GM12878 (cell line): ENCODE measurements at regions not wholly inside any gene's neighbourhood (a gene's known extent, or its start where the extent isn't known, plus 50 kb on each side); places are given as distances from the start of the nearest gene placed in this dataset.

Source experiments
- ATF2 ChIP-seq: IDR thresholded peaks from 2 replicates; pipeline ENCODE4 v1.6.1; 2012; ENCODE audit warnings: low read length, inconsistent platforms
- BCL11A ChIP-seq: IDR thresholded peaks from 2 replicates; pipeline ENCODE4 v1.6.1; 2011; ENCODE audit warnings: low read depth, low read length
- CBX3 ChIP-seq: fragments of 200-600 bp; sonication (generic); IDR thresholded peaks from 2 replicates; pipeline ENCODE4 v1.6.1; 2016; ENCODE audit warnings: low read depth, borderline replicate concordance
- CREM ChIP-seq: IDR thresholded peaks from 2 replicates; pipeline ENCODE4 v1.6.1; 2014; ENCODE audit warnings: antibody characterized with exemption, low read depth
- CUX1 ChIP-seq: IDR thresholded peaks from 2 replicates; pipeline ENCODE4 v1.6.1; 2012; ENCODE audit warnings: improper control_type of control experiment, low read depth, low read length; ENCODE audit not compliant: insufficient replicate concordance
- EED ChIP-seq: sonication (generic); IDR thresholded peaks from 2 replicates; pipeline ENCODE4 v1.6.1; 2016; ENCODE audit warnings: antibody characterized with exemption, low read depth
- HDAC6 ChIP-seq: fragments of 200-600 bp; sonication (generic); IDR thresholded peaks from one replicate; pipeline ENCODE4 v1.8.0; 2017; ENCODE audit warnings: antibody characterized with exemption; ENCODE audit not compliant: unreplicated experiment
- IKZF2 ChIP-seq, 2 experiments: fragments of 450-650 bp; IDR thresholded peaks; 2 replicates each; pipeline ENCODE4 v1.6.1; 2017; ENCODE audit warnings: mild to moderate bottlenecking in 2 of 2, moderate library complexity in 2 of 2
- MEF2A ChIP-seq: IDR thresholded peaks from 2 replicates; pipeline ENCODE4 v1.6.1; 2011; ENCODE audit warnings: low read depth, mild to moderate bottlenecking, low read length, moderate library complexity; ENCODE audit not compliant: insufficient read depth
- RELA ChIP-seq: fragments of 450-650 bp; IDR thresholded peaks from 2 replicates; pipeline ENCODE4 v1.8.0; 2014; ENCODE audit warnings: borderline replicate concordance; ENCODE audit not compliant: partially characterized antibody
- REST ChIP-seq: IDR thresholded peaks from 2 replicates; pipeline ENCODE4 v1.6.1; 2012; ENCODE audit warnings: mild to moderate bottlenecking, low read depth, low read length
- RUNX3 ChIP-seq: IDR thresholded peaks from 2 replicates; pipeline ENCODE4 v1.6.1; 2012; ENCODE audit warnings: low read length, inconsistent platforms
- SMAD5 ChIP-seq: IDR thresholded peaks from 2 replicates; pipeline ENCODE4 v1.6.1; 2016; ENCODE audit warnings: antibody characterized with exemption, low read depth
- SP1 ChIP-seq: IDR thresholded peaks from one replicate; pipeline ENCODE4 v1.6.1; 2011; ENCODE audit warnings: low read depth, low read length
- USF1 ChIP-seq: IDR thresholded peaks from 2 replicates; pipeline ENCODE4 v1.6.1; 2011; ENCODE audit warnings: borderline replicate concordance, low read depth, mild to moderate bottlenecking, moderate library complexity, mixed read lengths, low read length; ENCODE audit not compliant: insufficient read depth; ENCODE audit errors: extremely low read length
- ZBED1 ChIP-seq: IDR thresholded peaks from 2 replicates; pipeline ENCODE4 v1.6.1; 2016; ENCODE audit warnings: borderline replicate concordance
- TF ChIP-seq, protein P1 (sequence below): fragments of 450-650 bp; formaldehyde crosslinking; IDR thresholded peaks from 2 replicates; pipeline ENCODE4 v1.4.0; 2022; ENCODE audit warnings: mild to moderate bottlenecking, moderate library complexity

DNA sequence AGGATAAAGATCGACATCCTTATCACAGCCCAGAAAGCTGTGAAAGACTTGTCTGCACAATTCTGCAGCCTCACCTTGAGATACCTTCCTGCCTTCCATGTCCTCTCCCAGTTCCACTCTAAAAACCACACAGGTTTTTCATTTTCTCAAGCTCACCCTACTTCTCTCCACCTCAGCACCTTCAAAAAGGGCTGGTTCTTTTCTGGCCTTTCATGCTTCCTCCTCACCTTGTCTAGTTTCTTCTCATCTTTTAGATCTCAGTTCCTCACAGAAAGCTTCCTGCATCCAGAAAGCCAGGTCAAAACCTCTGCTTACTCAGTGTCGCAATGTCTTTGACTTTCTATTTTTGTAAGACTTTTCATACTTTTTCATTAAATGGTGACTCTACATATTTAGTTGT is 140.2 kb upstream of the STT3B start (continued):
- no peak for TF ChIP-seq SMAD5
- TF ChIP-seq SP1 = no peak
- TF ChIP-seq CREM = no peak
- no peak for TF ChIP-seq USF1
- TF ChIP-seq MEF2A = 0 out of 2 replicates have a peak, but pooled peaks have one; percentile 46
- peak; percentile 79 for TF ChIP-seq RUNX3
- no peak for TF ChIP-seq HDAC6
- TF ChIP-seq BCL11A = no peak
- TF ChIP-seq REST = no peak
- TF ChIP-seq, protein P1, sequence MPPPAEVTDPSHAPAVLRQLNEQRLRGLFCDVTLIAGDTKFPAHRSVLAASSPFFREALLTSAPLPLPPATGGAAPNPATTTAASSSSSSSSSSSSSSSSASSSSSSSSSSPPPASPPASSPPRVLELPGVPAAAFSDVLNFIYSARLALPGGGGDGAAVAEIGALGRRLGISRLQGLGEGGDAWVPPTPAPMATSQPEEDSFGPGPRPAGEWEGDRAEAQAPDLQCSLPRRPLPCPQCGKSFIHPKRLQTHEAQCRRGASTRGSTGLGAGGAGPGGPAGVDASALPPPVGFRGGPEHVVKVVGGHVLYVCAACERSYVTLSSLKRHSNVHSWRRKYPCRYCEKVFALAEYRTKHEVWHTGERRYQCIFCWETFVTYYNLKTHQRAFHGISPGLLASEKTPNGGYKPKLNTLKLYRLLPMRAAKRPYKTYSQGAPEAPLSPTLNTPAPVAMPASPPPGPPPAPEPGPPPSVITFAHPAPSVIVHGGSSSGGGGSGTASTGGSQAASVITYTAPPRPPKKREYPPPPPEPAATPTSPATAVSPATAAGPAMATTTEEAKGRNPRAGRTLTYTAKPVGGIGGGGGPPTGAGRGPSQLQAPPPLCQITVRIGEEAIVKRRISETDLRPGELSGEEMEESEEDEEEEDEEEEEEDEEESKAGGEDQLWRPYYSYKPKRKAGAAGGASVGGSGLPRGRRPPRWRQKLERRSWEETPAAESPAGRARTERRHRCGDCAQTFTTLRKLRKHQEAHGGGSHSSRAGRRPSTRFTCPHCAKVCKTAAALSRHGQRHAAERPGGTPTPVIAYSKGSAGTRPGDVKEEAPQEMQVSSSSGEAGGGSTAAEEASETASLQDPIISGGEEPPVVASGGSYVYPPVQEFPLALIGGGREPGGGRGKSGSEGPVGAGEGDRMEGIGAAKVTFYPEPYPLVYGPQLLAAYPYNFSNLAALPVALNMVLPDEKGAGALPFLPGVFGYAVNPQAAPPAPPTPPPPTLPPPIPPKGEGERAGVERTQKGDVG (CRISPR knock-in tag) = no peak
- no peak for TF ChIP-seq ZBED1
- TF ChIP-seq CBX3 = no peak
- no peak for TF ChIP-seq RELA
- peak; percentile 13 to 34; a peak in 2 of 4 replicates for TF ChIP-seq IKZF2 (IDR thresholded peaks at IDR 0.05)
- peak; percentile 70; the same call in 1 of the 2 replicates for TF ChIP-seq ATF2
- 0 out of 2 replicates have a peak, but pooled peaks have one; percentile 22 for TF ChIP-seq EED
- no peak for TF ChIP-seq CUX1
